HL-60 (cell line): ENCODE measurements at regions not wholly inside any gene's neighbourhood (a gene's known extent, or its start where the extent isn't known, plus 50 kb on each side); places are given as distances from the start of the nearest gene placed in this dataset.

Experiments used
- DNase-seq, 2 experiments: peaks; one replicate each; pipeline ENCODE4 v3.0.0-alpha.2; 2010 to 2020; ENCODE audit warnings: low read depth in 1 of 2, low spot score in 1 of 2
- H3K27ac ChIP-seq: fragments of 250-450 bp; sonication (Bioruptor Pico); replicated peaks from 2 replicates; pipeline ENCODE4 v1.5.1; 2020; ENCODE audit warnings: mild to moderate bottlenecking, moderate library complexity
- H3K27me3 ChIP-seq: fragments of 250-450 bp; sonication (Bioruptor Pico); 2 replicates; pipeline ENCODE4 v1.5.1; 2021; ENCODE audit warnings: mild to moderate bottlenecking, moderate library complexity; ENCODE audit not compliant: insufficient read depth, poor library complexity, severe bottlenecking
- H3K4me3 ChIP-seq: replicated peaks from 2 replicates; pipeline ENCODE4 v1.5.1; 2011; ENCODE audit warnings: mild to moderate bottlenecking, control low read depth, low read length; ENCODE audit not compliant: insufficient read depth
- GABPA ChIP-seq: IDR thresholded peaks from 2 replicates; pipeline ENCODE4 v1.6.1; 2012; ENCODE audit warnings: low read depth
- POLR2AphosphoS5 ChIP-seq: IDR thresholded peaks from 2 replicates; pipeline ENCODE4 v1.6.1; 2012; ENCODE audit warnings: low read depth
- REST ChIP-seq: IDR thresholded peaks from 2 replicates; pipeline ENCODE4 v1.6.1; 2012; ENCODE audit warnings: low read depth; ENCODE audit not compliant: insufficient replicate concordance
- SPI1 ChIP-seq: IDR thresholded peaks from 2 replicates; pipeline ENCODE4 v1.6.1; 2012; ENCODE audit warnings: low read depth, mild to moderate bottlenecking, borderline replicate concordance
- TF ChIP-seq, protein P1 (sequence below): IDR thresholded peaks from one replicate; pipeline ENCODE4 v1.5.1; 2011; ENCODE audit warnings: low read length, control low read depth, inconsistent platforms; ENCODE audit not compliant: insufficient read depth

DNA sequence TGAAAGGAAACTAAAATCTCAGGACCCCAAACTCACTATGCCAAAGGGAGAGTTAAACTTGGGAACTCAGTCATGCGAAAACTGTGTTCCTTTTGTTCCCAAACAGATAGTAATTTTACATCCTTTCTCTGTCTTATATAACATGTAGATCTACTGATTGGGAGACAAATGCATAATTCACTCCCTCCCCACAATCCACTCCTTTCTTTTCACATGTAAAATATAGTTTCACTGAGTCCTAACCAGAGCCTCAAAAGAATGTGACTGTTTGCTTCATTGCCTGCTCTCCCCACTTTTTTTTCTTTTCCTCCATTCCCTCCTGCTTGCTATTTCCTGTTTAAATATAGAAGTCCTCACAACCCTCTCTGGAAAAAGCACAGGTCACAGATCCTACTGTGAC, 699.3 kb upstream of the ADGRL3 start:
- Histone ChIP-seq H3K27ac (no peak overlapping the region), H3K27me3 (no peaks in the 10 kb centered on the region), H3K4me3 (no peak overlapping the region)
- DNase-seq: no peak
- TF ChIP-seq POLR2AphosphoS5 (no peak), GABPA (no peak), SPI1 (no peak), REST (no peak)
- TF ChIP-seq, protein P1, sequence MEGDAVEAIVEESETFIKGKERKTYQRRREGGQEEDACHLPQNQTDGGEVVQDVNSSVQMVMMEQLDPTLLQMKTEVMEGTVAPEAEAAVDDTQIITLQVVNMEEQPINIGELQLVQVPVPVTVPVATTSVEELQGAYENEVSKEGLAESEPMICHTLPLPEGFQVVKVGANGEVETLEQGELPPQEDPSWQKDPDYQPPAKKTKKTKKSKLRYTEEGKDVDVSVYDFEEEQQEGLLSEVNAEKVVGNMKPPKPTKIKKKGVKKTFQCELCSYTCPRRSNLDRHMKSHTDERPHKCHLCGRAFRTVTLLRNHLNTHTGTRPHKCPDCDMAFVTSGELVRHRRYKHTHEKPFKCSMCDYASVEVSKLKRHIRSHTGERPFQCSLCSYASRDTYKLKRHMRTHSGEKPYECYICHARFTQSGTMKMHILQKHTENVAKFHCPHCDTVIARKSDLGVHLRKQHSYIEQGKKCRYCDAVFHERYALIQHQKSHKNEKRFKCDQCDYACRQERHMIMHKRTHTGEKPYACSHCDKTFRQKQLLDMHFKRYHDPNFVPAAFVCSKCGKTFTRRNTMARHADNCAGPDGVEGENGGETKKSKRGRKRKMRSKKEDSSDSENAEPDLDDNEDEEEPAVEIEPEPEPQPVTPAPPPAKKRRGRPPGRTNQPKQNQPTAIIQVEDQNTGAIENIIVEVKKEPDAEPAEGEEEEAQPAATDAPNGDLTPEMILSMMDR: no peak

- no peak for DNase-seq
- Histone ChIP-seq H3K27ac (no peak overlapping the region), H3K27me3 (no peaks in the 10 kb centered on the region), H3K4me3 (no peak overlapping the region)
- TF ChIP-seq POLR2AphosphoS5: no peak
- TF ChIP-seq, protein P1: no peak
- no peak for TF ChIP-seq SPI1
- TF ChIP-seq GABPA: no peak
- no peak for TF ChIP-seq REST
Observed at GRCh38 chr4:60502733-60503132, 697.4 kb upstream of the ADGRL3 start.

- no peak for TF ChIP-seq GABPA
- no peak for TF ChIP-seq SPI1
- no peak for TF ChIP-seq REST
- TF ChIP-seq POLR2AphosphoS5: no peak
- TF ChIP-seq, protein P1: no peak
- Histone ChIP-seq H3K27me3 (no peaks in the 10 kb centered on the region), H3K4me3 (no peak overlapping the region), H3K27ac (no peak overlapping the region)
- no peak for DNase-seq
Observed at GRCh38 chr4:60506061-60506460, 694.1 kb upstream of the ADGRL3 start.
